ENCODE measurements at regions not wholly inside any gene's neighbourhood (a gene's known extent, or its start where the extent isn't known, plus 50 kb on each side); places are given as distances from the start of the nearest gene placed in this dataset.

DNA sequence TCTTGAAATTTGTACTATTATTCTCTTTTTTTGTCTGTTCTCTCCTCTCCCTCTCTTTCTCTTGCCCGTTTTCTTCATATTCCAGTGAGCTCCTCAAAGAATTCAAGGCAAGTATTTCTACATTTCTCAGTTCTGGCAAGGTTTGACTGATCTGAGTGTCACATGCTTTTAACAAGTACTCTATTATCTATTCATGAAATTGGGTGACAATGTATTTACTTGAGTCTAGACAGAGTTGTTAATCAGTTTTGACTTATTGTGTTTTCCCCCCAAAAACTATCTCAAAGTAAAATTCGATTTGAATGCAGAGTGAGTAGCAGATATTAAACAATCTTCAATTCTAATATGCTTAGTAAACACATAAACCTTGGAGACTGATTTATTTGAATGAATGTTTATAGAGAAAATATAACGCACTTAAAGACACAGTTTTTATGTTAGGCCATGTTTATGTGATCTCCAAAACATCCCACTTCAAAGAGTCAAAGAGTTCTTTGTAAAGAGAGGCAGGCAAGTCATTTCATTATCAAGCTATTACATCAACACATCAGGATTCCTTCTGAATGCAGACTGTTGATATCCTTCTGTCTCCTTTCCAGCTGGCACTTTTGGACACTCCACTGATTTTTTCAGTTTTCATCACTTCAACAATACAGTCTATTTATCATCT, 166.6 kb downstream of the SLITRK6 start:
- intact Hi-C loops (cut with DNase I; ENCODE audit: low total_unique reads) = no loop called here
- Histone ChIP-seq H3K27ac (no peak overlapping the region), H3K4me1 (no peaks in the 10 kb centered on the region), H3K4me3 (no peak overlapping the region), H3K36me3 (no peaks in the 10 kb centered on the region), H3K9me3 (no peaks in the 10 kb centered on the region), H3K27me3 (no peaks in the 10 kb centered on the region)
- TF ChIP-seq POLR2AphosphoS5 (IDR thresholded peaks at IDR 0.05) = no peak
- no peak for TF ChIP-seq POLR2A (IDR thresholded peaks at IDR 0.05)
- TF ChIP-seq, protein P1, sequence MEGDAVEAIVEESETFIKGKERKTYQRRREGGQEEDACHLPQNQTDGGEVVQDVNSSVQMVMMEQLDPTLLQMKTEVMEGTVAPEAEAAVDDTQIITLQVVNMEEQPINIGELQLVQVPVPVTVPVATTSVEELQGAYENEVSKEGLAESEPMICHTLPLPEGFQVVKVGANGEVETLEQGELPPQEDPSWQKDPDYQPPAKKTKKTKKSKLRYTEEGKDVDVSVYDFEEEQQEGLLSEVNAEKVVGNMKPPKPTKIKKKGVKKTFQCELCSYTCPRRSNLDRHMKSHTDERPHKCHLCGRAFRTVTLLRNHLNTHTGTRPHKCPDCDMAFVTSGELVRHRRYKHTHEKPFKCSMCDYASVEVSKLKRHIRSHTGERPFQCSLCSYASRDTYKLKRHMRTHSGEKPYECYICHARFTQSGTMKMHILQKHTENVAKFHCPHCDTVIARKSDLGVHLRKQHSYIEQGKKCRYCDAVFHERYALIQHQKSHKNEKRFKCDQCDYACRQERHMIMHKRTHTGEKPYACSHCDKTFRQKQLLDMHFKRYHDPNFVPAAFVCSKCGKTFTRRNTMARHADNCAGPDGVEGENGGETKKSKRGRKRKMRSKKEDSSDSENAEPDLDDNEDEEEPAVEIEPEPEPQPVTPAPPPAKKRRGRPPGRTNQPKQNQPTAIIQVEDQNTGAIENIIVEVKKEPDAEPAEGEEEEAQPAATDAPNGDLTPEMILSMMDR (IDR thresholded peaks at IDR 0.05) = no peak
- no peak for DNase-seq (ENCODE audit: low spot score in 2 of 2)

DNA sequence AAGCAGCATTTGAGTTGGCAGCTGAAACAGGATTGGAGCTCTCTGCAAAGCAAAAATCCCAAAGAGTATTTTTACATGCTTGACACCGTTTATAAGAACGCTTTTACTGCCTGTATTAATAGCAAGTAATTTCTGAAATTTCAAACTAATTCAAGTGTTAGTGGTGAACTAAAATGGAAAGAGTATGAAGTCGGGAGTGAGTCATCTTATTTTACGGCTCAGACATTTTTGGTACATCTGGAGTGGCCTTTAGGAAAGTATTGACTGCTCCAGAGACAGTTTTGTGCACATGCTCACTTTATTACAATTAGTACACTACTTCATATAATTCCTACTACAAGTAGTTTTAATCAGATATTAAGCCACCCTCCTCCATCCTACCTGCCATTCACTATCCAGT, 167.4 kb downstream of the SLITRK6 start:
- Histone ChIP-seq H3K27ac (no peak overlapping the region), H3K4me1 (no peaks in the 10 kb centered on the region), H3K36me3 (no peaks in the 10 kb centered on the region), H3K9me3 (no peaks in the 10 kb centered on the region), H3K27me3 (no peaks in the 10 kb centered on the region), H3K4me3 (no peak overlapping the region)
- TF ChIP-seq POLR2A (IDR thresholded peaks at IDR 0.05) (no peak), POLR2AphosphoS5 (IDR thresholded peaks at IDR 0.05) (no peak)
- TF ChIP-seq, protein P1 (IDR thresholded peaks at IDR 0.05) = no peak
- intact Hi-C loops (cut with DNase I; ENCODE audit: low total_unique reads) = no loop called here
- DNase-seq (ENCODE audit: low spot score in 2 of 2) = no peak

DNA sequence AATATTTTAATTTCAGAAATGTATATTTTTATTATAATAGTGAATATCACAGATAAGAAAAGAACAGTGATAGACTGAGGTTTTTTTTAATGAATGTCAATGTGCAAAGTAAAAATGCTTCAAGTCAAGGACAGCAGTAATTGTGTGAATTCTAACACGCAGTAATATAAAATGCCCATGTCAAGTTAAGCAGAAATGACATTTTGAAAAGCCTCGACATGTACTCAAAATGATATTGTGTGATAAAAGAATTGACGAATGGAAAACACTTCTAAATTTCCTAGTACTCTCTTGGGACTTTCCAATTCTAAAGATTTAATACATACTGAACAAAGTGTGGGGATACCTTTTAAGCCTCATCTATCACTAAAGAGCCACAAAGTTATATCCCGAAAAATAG, 172.6 kb downstream of the SLITRK6 start:
- no peak for DNase-seq (ENCODE audit: low spot score in 2 of 2)
- no peaks in the 10 kb centered on the region for H3K9me3 ChIP-seq
- no peaks in the 10 kb centered on the region for H3K27me3 ChIP-seq
- H3K27ac ChIP-seq = no peak overlapping the region
- H3K4me3 ChIP-seq = no peak overlapping the region
- TF ChIP-seq, protein P1 (IDR thresholded peaks at IDR 0.05) = no peak
- no peak for TF ChIP-seq POLR2A (IDR thresholded peaks at IDR 0.05)
- TF ChIP-seq POLR2AphosphoS5 (IDR thresholded peaks at IDR 0.05) = no peak
- no peaks in the 10 kb centered on the region for H3K36me3 ChIP-seq
- intact Hi-C loops (cut with DNase I; ENCODE audit: low total_unique reads) = no loop called here
- H3K4me1 ChIP-seq = no peaks in the 10 kb centered on the region

DNA sequence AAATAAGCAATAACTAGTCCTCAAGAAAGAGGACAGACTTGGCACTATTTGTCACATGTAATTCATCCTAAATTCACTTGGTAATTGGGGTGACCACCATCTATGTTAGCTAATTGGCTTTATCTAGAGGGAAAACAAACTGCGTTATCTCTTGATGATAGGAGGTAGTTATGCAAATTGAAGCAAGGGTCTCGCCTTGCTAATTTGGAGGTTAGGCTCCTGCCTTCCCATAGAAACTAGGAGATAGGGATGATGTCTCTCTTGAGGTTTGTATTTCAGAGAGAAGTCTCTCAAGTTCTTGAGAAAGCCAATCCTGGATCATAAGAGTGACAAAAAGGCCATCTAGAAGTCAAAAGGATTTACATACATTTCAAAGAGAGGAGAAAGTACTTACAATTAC, 179.9 kb downstream of the SLITRK6 start:
- TF ChIP-seq POLR2AphosphoS5 (IDR thresholded peaks at IDR 0.05) (no peak), POLR2A (IDR thresholded peaks at IDR 0.05) (no peak)
- TF ChIP-seq, protein P1 (IDR thresholded peaks at IDR 0.05) = no peak
- H3K27me3 ChIP-seq = no peaks in the 10 kb centered on the region
- no peak for DNase-seq (ENCODE audit: low spot score in 2 of 2)
- intact Hi-C loops (cut with DNase I; ENCODE audit: low total_unique reads) = no loop called here
- H3K27ac ChIP-seq = no peak overlapping the region
- no peaks in the 10 kb centered on the region for H3K36me3 ChIP-seq
- no peaks in the 10 kb centered on the region for H3K4me1 ChIP-seq
- no peaks in the 10 kb centered on the region for H3K9me3 ChIP-seq
- H3K4me3 ChIP-seq = no peak overlapping the region

DNA sequence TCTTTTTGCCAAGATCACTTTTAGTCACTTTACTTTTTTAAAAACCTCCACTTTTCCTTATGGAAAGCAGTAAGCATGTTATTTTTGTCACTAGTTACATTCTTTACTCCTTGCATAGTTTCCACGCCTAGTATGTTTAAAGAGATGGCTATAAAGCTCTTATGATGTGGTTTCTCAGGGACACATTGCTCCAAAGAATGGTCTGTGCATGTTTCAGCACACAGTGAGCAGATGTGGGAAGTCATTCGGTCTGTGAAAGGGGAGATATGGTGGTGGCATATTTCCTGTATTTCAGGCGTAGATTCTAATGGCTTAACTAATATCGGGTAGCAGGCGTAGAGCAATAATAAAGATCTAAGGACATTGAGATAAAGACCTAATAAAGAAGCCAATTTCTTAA, 180.7 kb downstream of the SLITRK6 start:
- no peak overlapping the region for H3K4me3 ChIP-seq
- TF ChIP-seq POLR2AphosphoS5 (IDR thresholded peaks at IDR 0.05) = no peak
- TF ChIP-seq, protein P1 (IDR thresholded peaks at IDR 0.05) = no peak
- TF ChIP-seq POLR2A (IDR thresholded peaks at IDR 0.05) = no peak

More for the DNA sequence above, 180.7 kb downstream of the SLITRK6 start:
- intact Hi-C loops (cut with DNase I; ENCODE audit: low total_unique reads) = no loop called here
- DNase-seq (ENCODE audit: low spot score in 2 of 2) = no peak
- no peaks in the 10 kb centered on the region for H3K9me3 ChIP-seq
- H3K36me3 ChIP-seq = no peaks in the 10 kb centered on the region
- H3K27ac ChIP-seq = no peak overlapping the region
- no peaks in the 10 kb centered on the region for H3K27me3 ChIP-seq
- no peaks in the 10 kb centered on the region for H3K4me1 ChIP-seq

Measured in breast epithelium (tissue), 4 donors.